ENCODE measurements at regions not wholly inside any gene's neighbourhood (a gene's known extent, or its start where the extent isn't known, plus 50 kb on each side); places are given as distances from the start of the nearest gene placed in this dataset.
A peak's percentile ranks its signal among the peaks of the same experiment; 100 is the strongest.

DNA sequence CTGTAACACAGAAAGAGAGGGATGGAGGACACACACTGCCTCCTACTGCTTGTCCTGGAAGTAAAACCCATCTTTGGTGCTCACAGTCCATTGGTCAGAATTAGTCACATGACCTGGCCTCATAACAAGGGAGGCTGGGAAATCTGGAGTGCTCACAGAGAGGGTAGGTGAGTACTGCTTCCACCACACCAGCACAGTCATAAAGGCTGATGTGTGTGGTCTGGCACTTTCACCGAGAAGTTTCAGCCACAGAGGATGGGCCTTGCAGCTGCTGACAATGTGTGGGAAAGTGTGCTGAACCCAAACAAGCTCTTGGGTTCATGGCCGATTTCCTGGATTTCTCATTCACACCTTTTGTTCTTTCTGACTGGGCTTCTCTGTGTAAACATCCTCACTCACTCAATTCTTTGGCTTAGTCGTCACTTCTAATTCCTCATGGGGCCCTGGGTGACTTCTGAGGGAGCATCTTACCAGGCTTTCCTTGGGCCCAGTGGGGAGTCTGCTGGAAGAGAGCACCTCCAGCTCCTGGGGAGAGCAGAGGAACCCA lies 100.7 kb downstream of the ASB7 start:
- no peak for DNase-seq (ENCODE audit: low read depth)

DNA sequence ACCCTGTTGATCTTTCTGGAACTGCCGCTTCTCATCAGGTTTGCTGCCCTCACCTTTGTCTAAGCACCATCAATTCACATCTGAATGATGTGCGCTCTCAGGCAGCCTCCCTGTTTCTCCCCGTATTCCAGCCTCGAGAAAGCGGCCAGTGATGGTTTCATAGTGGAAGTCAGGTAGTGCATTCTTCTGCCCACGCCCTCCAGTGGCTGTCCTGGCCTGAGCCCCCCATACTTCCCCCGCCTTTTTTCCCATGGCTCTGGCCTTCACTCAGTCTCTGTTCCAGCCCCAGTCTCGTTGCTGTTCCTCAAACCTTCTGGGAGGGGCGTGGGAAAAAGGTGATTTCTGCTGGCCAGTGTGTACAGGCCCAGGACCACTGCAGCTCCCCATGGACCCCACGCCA lies 101.3 kb downstream of the ASB7 start:
- no peak for DNase-seq (ENCODE audit: low read depth)

DNA sequence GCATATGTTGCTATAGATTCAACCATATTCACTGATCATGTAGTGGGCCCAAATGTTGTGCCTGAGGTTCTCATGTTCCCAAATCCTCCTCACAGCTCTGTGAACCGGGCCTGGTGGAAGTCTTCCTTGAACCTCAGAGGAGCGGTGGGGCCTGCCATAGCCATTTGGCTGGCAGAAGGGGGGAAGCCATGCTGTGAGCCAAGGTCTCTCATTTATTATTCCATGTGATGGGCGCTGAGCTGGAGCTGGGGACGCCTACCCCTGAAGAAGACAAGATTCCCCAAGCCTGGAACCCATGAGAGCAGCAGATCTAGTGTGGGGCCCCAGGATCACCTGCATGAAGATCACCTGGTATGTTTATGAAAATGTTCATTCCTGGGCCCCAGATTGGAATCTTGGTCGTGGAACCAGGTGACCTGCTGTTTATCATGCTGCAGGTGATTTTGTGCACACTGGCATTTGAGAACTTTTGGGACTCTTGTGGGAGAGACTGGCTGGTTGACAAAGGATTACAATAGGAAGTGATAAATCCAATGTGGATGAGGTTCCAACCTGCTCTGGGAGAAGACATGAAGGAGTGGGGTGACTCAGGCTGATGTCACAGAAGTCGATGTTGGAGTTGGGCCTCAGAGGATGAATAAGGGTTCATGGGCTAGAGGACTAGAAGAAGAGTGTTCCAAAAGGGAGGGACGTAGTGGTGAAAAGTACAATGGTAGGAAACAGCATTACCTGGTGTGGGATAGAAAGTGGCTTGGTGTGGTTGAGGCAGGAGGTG lies 102.1 kb downstream of the ASB7 start:
- DNase-seq (ENCODE audit: low read depth): peak; percentile 77

DNA sequence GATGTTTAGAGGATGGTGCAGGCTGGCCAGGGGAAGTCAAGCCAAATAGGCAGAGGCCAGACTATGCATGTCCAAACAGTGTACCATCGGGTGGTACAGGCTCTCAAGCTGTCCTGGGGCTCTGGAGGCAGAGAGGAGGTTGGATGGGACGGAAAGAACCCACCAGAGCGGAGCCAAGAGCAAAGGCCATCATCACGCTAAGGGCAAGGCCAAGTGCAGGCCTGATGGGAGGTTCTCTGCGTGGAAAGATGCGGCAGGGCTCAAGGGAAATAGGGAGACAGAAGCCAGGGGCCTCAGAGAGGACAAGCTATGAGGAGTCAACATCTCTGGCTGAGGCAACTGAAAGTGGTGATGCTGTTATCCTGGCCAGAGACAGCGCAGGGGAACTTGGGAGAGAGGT lies 102.7 kb downstream of the ASB7 start:
- DNase-seq (ENCODE audit: low read depth): no peak

DNA sequence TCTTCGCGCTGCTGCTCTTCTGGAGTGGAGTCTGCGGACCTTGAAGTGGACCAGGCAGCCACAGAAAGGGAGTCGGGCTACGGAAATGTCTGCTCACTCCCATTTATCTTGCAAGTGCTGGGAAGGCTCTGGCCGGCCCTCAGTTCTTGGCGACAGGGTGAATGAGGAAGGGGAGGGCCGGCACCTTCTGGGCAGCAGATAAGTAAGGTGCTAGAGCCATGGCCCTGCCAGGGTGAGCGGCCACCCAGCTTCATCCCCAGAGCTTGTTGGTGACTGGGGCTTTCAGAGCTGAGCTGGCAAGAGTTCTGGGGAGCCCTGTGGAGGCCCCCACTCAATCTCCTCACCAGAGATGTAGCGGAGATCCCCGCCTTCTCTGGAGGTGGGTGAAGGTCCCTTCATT lies 103.5 kb downstream of the ASB7 start:
- no peak for DNase-seq (ENCODE audit: low read depth)

DNA sequence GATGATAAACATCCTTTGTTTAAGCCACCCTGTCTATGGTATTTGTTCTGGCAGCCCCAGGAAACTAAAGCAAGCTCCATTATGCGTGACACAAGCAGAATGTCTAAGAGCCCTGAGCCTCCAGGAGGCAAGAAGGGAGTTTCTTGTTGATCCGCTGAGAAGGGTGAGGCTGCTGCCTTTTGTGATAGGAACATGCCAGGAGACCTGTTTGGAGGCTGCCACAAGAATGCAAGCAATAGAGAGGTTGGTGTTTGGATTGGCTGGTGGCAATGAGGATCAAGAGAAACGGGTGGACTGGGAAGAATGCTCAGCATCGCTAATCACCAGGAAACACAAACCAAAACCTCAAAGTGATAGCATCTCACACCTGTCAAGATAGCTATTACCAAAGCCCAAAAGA lies 104.8 kb downstream of the ASB7 start:
- no peak for DNase-seq (ENCODE audit: low read depth)

DNA sequence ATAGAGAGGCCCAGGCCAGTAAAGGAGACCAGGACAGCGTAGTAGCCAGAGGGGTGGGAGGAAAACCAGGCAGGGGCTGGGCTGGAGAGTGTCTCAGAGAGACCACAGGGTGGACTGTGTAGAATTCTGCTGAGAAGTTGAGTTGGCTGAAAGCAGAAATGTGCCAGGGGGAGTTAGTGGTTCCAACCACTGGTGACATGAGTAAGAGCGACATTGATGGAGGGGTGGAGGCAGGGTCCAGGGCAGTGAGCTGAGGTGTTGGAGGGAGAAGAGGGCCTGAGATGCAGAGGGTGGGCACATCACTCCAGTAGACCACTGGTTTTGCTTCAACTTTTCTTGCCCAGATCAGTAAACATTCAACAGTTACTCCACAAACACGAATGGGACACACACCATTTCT lies 106.5 kb downstream of the ASB7 start:
- no peak for DNase-seq (ENCODE audit: low read depth)

DNA sequence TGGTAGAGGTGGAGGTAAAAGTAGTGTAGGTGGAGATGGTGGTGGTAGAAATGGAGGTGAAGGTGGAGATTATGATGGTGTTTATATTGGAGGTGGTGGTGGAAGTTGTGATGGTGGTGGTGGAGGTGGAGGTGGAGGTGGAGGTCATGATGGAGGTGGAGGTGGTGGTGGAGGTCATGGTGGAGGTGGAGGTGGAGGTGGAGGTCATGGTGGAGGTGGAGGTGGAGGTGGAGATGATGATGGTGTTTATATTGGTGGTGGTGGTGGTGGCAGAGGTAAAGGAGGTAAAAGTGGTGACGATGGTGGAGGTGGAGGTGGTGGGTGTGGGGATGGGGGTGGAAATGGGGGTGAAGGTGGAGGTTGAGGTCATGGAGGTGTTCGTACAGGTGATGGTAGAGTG lies 107.8 kb downstream of the ASB7 start:
- no peak for DNase-seq (ENCODE audit: low read depth)

DNA sequence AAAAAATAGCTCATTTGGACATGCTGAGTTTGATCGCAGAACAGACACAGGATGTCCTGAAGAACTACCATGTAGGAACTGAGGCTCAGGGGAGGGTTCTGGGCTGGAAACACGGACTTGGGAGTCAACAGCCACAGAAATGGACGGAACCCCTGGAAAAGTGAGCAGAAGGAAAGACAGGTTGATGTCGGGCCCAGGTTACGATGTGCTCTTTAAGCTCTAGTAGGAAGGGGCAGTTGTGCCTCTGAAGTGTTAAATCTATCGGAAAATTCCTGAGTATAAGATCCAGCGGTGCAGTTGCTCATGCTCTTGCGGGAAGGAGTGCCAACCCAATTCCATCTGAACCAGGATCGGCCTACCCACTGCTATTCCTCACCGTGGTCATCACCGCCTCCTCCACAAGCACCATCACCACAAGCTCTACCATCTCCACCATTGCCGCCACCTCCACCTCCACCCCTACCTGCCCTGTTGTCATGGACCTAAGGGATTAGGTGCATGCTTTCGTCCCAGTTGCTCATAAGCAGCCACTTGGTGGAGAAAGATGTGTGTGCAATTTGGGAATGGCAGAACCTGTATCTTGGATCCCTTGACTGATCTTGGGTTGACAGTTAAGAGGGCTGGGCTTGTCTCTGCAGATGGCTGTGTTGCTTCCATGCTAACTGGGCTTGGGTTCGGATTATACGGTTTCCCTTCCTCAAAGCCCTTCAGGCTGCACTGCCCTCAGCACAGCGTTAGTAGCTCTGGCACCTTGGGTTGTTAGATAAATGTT lies 108.5 kb downstream of the ASB7 start:
- DNase-seq (ENCODE audit: low read depth): no peak

DNA sequence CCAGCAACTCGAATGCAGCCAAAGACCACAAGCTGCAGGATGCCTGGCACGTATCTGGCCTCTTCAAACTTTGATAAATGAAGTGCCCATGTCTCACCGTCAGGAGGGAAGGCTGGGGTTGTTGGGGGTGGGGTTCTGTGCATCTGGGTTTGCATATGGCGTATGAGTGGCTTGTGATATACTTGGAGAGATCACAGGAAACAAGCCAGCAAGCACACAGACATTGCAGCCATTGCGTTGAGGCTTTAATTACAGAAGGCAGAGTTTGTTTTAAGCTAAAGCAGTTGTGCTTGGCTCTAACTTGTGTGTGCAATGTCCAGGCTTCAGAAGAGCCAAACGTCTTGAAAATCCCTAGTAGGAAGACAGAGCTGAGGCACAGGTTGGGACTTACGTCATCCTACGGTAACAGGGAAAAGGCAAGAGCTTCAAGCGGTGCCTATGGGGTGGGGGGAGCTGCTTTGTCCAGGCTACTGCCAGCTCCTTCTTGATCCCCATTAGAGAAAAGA lies 109.2 kb downstream of the ASB7 start:
- no peak for DNase-seq (ENCODE audit: low read depth)

DNA sequence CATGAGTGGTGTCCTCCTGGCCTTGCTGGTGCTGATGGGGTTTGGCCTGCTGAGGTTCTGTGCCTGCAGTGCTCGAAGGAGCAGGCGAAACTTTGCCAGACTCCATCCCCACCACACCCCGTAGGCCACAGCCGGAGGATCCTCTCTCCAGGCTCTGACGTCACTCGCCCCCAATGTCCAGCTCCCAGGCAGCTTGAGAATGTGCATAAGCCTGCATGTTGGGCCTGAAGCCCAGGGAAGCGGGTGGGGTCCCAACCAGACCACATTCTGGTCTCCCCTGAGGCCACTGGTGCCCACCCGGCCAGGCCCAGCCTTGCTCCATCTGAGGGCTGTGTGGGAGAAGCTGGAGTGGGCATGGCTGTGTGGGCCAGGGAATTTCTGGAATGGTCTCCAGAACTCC lies 109.8 kb downstream of the ASB7 start:
- no peak for DNase-seq (ENCODE audit: low read depth)

DNA sequence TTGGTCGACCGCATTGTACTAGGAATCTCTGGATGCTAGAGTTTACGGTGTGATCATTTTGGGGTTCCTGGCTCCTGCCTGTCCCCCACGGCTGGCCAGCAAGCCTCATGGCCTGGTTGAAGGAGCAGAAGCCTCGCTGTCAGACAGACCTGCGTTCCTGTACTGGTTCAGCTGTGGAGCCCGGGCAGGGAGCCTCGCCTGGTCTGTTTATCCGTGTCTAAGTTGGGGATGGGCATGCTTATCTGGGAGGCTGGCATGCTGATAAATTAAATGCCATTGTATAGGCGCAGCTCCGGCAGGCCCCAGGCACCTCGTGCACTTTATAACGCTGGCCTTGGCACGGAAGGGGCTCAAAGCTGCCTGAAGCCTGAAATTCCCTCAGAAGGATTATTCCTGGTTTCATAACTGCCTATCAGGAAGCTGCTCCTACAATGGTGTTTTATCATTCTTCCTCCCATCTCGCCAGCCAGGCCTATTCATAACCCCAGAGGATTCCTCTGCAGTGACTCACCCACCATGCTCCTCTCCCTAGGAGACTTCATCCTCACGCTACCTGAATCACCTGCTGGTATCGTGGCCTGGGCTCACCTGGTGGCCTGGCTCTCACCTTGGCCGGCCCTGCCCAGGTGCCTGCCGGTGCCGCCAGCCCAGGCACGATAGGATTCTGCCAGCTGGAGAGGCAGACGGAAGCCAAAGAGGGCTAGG lies 110.9 kb downstream of the ASB7 start:
- peak; percentile 83 for DNase-seq (ENCODE audit: low read depth)

DNA sequence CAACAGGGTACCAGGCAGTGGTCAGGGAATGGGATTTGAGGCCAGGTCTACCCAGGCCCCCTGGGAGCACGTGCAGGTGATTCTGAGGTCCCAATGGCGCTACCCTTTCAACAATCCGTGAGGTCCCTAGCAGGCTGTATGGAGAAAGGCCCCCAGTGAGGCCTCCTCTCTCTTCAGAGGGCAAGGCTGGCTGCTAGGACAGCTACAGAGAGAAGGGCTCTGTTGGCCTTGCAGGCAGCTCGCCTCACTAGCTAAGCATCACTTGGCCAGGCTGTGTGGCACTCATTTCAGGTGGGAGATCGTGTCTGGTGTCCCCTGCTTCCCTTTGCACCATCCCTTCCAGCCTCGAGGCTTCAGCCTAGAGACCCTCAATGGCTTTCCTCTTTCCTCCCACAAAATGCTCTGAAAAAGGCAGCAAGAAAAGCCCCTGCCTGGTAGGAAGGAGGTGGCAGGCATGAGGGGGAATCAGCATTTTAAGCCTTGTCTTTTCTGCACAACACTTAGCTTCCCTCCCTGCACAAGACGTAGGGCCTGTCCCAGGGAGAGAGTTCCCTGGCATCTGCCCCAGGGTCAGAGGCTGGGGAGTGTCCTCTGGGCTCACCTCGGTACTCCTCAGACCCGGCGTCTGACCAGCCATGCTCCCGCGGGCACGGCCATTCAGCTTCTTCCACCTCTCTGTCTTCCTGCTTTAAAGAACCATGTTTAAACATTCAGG lies 111.8 kb downstream of the ASB7 start:
- no peak for DNase-seq (ENCODE audit: low read depth)

DNA sequence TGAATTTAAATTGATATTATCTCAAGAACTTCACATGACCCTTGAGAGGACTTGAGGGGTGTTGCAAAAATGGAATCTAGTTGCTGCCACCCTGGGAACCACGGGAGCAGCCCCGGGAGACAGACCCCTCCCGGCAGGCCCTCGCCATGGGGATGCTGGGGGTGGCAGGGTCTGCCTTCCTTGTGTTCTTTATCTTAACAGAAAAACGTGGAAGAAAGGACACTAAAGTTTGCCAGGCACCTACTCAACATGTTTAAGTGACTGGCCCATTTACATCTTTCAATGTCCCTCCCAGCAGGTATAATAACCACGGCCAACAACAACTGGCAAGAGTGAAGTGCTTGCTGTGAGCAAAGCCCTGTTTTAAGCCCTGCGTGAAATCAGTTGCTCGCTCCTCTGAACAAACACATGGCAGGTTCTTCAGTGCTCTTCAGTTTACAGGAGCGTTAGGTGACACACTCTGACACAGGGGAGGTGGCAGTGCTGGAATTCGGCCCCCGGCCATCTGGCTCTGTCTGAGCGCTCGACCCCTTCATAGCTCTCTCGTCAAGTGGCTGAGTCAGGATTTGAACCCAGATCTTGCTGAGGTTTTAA lies 112.5 kb downstream of the ASB7 start:
- DNase-seq (ENCODE audit: low read depth): no peak

DNA sequence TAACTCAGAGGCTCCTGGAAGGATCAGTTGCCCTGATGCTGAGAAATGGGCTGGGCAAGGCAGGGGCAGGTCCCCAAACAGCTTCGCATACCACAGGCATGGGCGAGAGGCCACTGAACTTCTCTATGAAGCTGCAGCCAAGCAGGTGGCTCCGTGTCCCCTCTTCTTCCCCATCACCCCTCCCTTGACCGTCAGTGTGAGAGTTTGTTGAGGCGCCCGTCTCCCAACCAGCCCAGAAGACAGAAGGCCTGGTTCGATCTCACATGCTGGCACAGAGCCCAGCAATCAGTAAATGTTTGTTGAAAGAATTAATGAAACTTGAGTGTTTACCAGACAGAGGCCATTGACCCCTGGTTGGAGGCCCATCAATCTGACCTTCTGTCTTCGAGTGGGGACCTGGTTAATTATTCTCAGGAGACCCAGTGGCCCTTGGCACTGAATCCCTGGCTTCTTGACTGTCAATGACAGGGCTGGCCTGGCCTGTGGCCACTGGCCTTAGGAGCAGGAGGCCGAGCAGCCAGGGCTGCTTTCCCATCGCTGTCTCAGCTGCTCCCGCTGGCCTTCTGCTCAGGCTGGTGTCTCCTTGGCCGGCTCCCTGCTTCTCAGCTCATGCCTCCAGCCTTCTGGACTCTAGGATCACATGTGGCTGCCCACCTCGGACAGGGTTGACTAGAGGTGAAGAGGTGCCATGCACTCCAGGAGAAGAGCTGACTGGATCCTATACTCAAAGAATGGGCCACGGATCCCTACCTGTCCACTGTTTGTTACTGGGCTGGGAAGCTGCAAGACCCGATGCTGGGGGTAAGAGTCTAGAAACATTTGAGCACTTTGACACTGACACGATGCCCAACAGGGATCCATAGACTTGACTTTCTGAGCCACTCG lies 113.4 kb downstream of the ASB7 start:
- DNase-seq (ENCODE audit: low read depth): no peak

DNA sequence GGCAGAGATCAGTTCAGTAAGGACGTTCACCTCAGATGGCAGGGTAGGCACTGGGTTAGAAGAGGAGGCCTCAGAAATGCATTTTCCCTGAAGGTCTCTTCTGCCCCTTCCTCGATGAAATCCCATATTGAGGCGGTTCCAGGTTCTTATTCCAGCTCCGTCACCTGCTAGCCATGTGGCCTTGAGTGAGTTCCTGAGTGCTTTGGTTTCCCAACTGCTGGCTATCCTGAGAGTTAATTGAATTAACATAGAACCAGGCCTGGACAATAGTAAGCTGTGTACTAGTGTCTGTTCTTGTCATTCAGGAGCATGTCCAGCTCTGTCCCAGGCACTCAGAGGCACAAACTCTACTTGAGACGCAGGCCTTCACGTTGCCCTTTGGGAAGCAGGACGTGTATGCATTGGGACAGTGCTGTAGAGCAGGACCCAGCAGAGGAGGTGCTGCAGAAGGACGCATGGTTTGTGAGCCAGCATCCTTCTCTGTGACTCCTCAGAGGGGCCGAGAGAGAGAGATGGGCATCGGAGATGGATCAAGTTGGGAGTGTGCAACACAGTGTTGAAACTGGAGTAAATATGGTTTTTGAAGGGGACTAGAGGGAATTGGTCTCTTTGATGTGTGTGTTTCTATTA lies 114.2 kb downstream of the ASB7 start:
- DNase-seq (ENCODE audit: low read depth): no peak

DNA sequence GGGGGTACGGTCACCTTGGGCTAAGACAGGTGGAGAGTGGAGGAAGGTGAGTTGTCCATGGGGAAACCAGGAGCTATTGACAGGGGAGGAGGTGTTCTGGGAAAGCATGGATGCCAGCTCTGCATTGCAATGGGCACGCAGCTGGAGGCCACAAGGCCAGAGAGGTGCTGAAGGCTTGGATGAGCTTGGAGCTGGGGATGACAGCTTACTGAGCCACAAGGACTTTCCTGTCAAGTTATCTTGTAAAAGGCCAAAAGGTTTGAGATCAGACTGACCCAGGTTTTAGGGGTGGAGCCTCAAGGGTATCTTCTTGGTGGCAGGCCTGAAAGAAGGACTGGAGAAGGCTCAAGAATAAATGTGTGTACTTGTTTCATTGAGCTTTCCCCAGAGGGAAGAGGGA lies 115.2 kb downstream of the ASB7 start:
- DNase-seq (ENCODE audit: low read depth): no peak

DNA sequence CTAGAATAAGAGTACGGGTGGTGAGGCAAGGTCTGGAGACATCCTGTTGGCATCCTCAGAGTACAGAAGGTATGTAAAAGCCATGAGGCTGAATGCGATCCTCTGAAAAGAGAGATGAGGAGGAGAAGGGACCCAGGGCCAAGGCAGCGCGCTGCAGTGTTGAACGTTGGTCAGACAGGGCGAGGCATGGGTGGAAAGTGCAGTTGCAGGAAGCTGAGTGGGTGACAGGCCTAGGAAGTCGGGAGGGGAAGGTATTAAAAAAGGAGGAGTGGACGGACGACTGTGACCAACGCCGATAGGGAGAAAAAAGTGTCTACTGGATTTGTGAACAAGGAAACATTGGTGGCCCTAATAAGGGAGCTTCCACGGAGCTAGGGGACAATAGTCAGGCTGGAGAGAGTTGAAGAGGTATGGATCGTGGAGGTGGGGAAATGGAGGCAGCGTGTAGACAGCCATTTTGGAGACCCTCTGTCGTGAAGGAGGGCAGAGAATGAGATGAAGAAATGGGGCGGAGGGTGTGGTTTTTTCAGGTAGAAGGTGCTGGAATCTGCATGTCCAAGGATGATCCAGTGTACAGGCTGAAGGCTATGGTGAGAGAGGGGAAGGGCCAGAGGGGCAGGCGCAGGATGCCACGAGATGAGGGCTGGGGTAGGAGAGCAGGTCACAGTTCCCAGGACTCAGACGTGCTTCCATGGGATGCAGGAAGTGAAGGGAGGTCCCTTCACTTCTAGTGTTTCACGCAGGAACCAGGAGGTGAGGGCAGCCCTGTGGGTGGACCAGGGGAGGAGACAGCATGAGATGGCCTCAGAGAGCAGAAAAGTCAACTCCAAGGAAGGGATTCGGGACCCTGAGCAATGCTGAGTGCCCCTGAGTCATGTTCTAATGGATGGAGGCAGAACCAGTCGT lies 115.9 kb downstream of the ASB7 start:
- DNase-seq (ENCODE audit: low read depth): no peak

DNA sequence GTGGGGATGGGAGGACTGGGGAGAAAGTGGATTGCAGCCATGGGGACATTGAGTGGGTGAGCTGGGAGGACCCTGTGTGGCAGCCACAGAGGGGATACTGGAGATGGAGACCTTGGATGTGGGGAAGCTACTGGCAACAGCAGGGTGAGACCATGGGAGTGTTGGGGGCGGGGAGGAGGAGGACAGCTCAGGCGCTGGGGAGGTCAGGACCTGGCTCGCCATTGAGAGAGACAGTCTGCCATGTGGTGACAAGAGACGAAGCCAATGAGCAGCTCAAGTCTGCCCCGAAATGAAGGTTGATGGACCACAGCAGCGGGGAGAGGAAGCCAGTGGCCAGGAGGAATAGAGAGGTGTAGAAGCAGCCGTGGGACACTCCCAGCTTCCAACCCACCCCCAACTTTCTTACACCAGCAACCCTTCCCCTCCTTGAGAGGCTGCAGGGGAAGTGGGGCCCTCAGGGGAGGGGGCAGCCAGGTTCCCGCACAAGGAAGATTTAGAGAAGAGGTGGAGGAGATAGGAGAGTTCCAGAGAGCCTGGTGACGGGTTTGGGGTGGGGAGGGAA lies 118.1 kb downstream of the ASB7 start:
- no peak for DNase-seq (ENCODE audit: low read depth)

Measured in HS-5 (cell line).